ENCODE measurements at regions not wholly inside any gene's neighbourhood (a gene's known extent, or its start where the extent isn't known, plus 50 kb on each side); places are given as distances from the start of the nearest gene placed in this dataset.

DNA sequence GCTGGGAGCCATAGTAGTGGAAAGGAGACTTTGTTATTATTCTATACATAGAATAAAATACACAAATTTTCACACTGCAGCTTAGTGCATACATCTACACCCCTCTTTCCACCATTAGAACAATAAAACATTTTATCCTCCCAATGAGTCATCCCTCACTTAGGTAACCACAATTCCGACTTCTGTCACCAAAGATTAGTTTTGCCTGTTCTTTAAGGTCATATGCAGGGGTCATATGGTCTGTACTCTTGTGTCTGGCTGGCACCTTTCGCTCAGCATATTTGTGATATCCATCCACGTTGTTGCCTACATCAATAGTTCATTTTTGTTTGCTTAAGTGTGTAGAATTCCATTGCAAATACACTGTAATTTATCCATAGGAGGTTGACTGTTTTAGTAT is 399.4 kb downstream of the SHQ1 start:
- H3K4me3 ChIP-seq (ENCODE audit: low read depth, low read length): no peak overlapping the region
- DNase-seq (ENCODE audit: low read depth): no peak

- DNase-seq (ENCODE audit: low read depth): no peak
- H3K4me3 ChIP-seq (ENCODE audit: low read depth, low read length): no peak overlapping the region
These were observed 399.8 kb downstream of the SHQ1 start for GRCh38 chr3:72448375-72448823.

DNA sequence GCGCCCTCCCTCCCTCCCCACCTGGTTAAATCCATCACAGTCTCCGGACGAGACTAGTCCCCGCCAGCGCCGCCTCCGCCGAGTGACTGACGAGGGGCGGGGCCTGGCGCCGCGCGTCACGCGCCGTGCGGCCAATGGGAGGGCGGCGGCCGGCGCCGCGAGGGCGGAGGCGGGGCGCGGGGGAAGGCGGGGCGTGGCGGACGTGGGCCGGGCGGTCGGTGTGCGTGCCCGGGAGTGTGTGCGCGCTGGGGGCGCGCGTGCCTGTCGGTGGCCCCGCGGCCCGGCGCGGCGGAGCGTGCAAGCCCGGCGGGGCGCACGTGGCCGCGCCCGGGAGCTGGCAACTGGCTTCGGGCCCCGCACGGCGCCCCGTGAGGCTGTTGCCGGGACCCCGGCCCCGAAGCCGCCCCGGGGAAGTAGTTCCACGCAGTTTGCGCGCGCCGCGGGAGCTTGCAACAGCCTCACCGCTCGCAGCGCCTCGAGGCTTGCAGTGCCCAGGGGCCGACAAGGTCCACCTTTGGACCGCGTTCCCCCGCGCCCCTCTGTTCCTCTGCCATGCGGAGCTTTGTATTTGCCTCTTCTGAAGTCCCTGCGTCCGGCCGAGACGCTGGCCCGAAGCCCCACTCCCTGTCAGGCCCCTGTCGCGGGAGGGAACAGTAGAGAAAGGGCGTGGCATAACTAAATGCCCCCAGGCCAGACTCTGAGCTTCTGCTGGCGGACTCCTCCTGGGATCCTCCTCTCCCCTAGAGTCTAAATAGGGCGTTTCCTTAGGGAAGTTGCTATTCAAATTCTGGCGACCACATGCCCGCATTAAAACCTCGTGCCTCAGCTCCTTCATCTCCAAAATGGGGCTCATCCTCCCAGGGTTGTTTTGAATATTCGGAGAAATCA is 400.9 kb downstream of the SHQ1 start:
- DNase-seq (ENCODE audit: low read depth): peak; percentile 67
- peak overlapping the region; percentile 92 for H3K4me3 ChIP-seq (ENCODE audit: low read depth, low read length)

DNA sequence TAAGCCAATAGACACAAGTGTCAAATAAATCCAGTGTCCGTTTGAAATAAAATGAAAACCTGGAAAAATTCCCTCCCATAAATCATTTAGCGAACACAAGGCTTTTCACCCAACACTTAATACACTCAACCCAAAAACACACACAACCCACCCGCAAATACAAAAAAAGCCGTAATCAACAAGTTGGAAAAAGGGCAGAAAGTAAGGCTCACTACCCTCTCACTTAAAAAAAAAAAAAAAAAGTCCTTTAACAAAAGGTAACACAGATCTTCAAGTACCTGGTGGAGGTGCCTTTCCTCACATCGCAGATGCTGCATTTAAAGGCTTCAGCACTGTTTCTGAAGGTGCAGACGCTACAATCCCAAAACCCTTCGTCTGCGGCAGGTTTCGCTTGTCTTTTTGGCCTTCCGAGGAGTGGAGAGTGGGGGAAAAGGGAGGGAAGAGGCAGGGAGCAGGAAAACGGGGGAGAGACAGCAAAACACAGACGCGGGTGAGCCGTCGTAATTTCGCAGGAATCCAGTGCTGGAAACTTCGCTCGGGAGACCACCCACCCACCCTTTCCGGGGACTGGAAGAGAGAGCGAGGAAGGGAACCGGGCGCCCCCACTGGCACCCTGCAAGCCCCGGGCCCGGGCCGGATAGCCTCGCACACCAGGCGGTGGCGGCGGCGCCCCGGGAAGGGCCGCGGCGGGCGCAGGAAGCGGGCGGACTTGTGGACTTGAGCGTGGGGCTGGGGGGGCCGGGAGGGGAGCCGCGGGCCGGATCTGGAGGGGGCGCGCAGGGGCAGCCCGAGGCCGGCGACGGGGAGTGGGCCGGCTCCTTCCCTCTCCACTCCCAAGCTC is 401.8 kb downstream of the SHQ1 start, which contains the start of gene RYBP:
Gene RYBP (minus strand): TSS at position 404 of the 841 bp plus-strand sequence.
- no peak for DNase-seq (ENCODE audit: low read depth)
- peak within 1 kb of the TSS; percentile 92 for H3K4me3 ChIP-seq (ENCODE audit: low read depth, low read length)

- peak overlapping the region; percentile 92 for H3K4me3 ChIP-seq (ENCODE audit: low read depth, low read length)
- no peak for DNase-seq (ENCODE audit: low read depth)
These were observed 402.4 kb downstream of the SHQ1 start for GRCh38 chr3:72445827-72446217.

- no peak for DNase-seq (ENCODE audit: low read depth)
- H3K4me3 ChIP-seq (ENCODE audit: low read depth, low read length): no peak overlapping the region
These were observed 403.5 kb downstream of the SHQ1 start for GRCh38 chr3:72444656-72445223.

DNA sequence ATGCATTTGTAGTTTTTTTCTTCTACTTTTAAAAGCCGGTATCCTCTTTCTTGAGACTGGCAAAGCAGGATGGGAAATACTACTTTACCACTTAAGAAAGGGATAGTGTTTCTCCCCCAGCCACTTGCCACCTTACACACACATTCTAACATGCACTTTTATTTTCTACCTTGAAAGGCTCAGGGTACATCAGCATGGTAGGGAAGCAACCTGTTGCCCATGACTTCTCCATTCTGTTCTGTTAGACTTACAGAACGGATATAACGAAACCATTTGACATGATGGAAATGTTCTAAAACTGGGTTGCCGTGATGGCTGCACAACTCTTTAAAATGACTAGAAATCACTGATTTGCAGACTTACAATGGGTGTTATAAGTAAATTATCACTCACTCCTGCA is 405.5 kb downstream of the SHQ1 start:
- no peak for DNase-seq (ENCODE audit: low read depth)
- no peak overlapping the region for H3K4me3 ChIP-seq (ENCODE audit: low read depth, low read length)

- H3K4me3 ChIP-seq (ENCODE audit: low read depth, low read length): no peak overlapping the region
- DNase-seq (ENCODE audit: low read depth): no peak
These were observed 406.8 kb downstream of the SHQ1 start for GRCh38 chr3:72441284-72441994.

GRCh38 chr3:72440491-72440890 is 407.8 kb downstream of the SHQ1 start:
- H3K4me3 ChIP-seq (ENCODE audit: low read depth, low read length): no peak overlapping the region
- no peak for DNase-seq (ENCODE audit: low read depth)

GRCh38 chr3:72439321-72440183 is 408.7 kb downstream of the SHQ1 start:
- no peak overlapping the region for H3K4me3 ChIP-seq (ENCODE audit: low read depth, low read length)
- no peak for DNase-seq (ENCODE audit: low read depth)

DNA sequence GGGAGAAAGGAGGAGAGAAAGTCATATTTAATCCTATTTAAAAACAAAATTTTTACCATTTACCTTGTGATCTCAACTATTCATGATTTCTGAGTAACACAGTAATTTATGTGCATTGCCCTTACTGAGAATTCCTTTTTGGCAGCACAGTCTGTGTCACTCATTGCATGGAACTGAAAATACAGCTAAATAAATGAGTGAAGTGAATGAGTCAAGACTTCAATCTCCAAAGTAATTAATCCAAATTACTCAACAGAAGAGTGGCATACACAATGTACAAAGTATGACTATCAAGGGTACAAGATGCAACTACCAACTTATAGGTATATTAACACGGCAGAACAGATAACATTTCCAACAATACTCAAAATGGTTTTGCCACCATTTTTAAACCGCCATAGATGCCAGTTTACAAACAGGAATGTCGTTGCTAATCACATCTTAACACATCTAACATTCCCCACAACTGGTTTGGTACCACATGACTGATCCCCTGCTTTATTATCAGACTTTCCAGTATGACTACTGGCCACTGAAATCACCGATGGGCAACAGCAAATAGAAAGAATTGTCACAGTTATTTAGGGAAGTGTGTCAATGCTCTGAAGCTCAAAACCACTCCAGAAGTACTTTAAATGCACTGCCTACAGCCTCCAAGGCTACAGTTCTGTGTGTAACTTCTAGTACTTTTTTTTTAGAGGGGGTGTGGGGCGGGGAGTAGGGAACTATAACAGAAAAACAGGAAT is 410.4 kb downstream of the SHQ1 start:
- no peak for DNase-seq (ENCODE audit: low read depth)
- H3K4me3 ChIP-seq (ENCODE audit: low read depth, low read length): no peak overlapping the region

DNA sequence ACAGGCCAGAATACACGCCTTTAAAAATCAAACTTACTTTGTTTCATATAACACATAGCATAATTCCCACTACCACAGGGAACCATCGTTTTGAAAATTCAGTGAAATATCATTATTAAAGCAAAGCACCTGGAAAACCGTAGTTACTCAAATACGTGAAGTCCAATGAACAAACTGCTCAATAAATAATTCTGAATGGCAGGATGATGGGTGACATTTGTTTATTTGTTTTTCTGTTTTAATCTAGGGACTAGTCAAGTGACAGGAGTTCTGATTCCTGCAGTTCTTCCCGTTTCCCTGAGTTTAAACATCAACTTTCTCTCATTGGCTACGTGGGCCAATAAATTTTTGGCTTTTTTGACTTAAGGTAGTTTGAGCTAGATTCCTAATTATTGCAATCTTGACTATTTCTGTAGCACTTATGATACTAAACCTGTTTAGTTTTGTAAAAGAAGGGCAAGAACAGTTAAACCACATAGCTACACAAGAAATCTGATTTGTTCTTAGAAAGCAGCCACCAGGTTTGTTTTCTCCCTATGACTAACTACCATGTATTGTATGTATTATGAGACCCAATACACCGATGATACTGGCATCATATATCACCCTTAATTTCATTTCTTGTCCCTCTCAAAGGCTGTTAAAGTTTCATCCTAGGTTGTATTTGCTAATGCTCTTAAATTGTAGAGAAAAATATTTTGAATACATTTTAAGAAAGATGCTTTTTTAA is 411.2 kb downstream of the SHQ1 start:
- no peak overlapping the region for H3K4me3 ChIP-seq (ENCODE audit: low read depth, low read length)
- DNase-seq (ENCODE audit: low read depth): no peak

DNA sequence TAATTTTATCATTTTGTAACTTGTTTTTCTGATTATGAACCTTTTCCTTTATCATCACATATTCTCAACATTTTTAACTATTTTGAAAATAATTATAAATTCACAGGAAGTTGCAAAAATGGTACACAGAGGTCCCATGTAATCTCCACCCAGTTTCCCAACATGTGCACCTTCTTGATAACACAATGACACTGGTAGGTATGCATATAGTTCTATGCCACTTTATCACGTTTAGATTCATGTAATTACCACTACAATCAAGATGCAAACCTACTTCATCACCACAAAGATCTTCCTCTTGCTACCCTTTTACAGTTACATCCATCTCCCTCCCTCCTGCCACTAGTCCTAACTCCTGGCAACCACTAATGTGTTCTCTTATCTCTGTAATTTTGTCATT is 413.9 kb downstream of the SHQ1 start:
- H3K4me3 ChIP-seq (ENCODE audit: low read depth, low read length): no peak overlapping the region
- DNase-seq (ENCODE audit: low read depth): no peak

GRCh38 chr3:72432246-72432645 is 416.0 kb downstream of the SHQ1 start:
- H3K4me3 ChIP-seq (ENCODE audit: low read depth, low read length): no peak overlapping the region
- no peak for DNase-seq (ENCODE audit: low read depth)

- DNase-seq (ENCODE audit: low read depth): no peak
- no peak overlapping the region for H3K4me3 ChIP-seq (ENCODE audit: low read depth, low read length)
These were observed 418.5 kb downstream of the SHQ1 start for GRCh38 chr3:72429589-72430353.

DNA sequence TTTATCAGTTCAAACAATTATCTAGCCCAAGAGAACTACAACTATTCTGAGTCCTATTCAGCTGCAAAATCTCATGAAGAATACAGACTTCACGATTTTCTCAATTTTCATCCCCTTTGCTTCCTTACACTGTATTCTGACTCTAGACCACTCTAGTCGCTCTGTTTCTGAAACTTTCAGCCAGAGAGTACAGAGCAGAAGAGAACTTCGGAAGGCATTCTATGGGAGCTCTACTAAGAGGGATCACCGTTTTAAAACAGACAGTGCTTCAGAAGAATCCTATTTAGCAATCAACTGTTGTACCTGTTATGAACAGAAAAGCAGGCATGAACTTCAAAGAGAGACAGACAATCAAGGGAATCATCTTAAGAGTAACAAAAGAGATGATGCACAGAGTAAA is 419.4 kb downstream of the SHQ1 start:
- no peak overlapping the region for H3K4me3 ChIP-seq (ENCODE audit: low read depth, low read length)
- no peak for DNase-seq (ENCODE audit: low read depth)

GRCh38 chr3:72427624-72428023 is 420.6 kb downstream of the SHQ1 start:
- DNase-seq (ENCODE audit: low read depth): no peak
- H3K4me3 ChIP-seq (ENCODE audit: low read depth, low read length): no peak overlapping the region
